BLaER1 treated with 17β-estradiol and CSF1 and Interleukin-3, amounts not matched to agents 10 nM and 100 nM (cell line): ENCODE measurements at regions not wholly inside any gene's neighbourhood (a gene's known extent, or its start where the extent isn't known, plus 50 kb on each side); places are given as distances from the start of the nearest gene placed in this dataset.

Experiments used
- H3K27ac ChIP-seq, 11 experiments: shearing (Covaris generic); formaldehyde crosslinking; 2 replicates each; pipeline ENCODE4 v1.8.1; 2022
- H3K27me3 ChIP-seq, 11 experiments: shearing (Covaris generic); formaldehyde crosslinking; 2 replicates each; pipeline ENCODE4 v1.8.1; 2022
- H3K36me3 ChIP-seq, 11 experiments: shearing (Covaris generic); formaldehyde crosslinking; 2 replicates each; pipeline ENCODE4 v1.8.1; 2022
- H3K4me1 ChIP-seq, 10 experiments: shearing (Covaris generic); formaldehyde crosslinking; 2 replicates each; pipeline ENCODE4 v1.8.1; 2022
- H3K4me2 ChIP-seq, 11 experiments: shearing (Covaris generic); formaldehyde crosslinking; 2 replicates each; pipeline ENCODE4 v1.8.1; 2022
- H3K4me3 ChIP-seq, 10 experiments: shearing (Covaris generic); formaldehyde crosslinking; 2 replicates each; pipeline ENCODE4 v1.8.1; 2022
- H3K9ac ChIP-seq, 11 experiments: shearing (Covaris generic); formaldehyde crosslinking; 2 replicates each; pipeline ENCODE4 v1.8.1; 2022
- H3K9me3 ChIP-seq, 11 experiments: shearing (Covaris generic); formaldehyde crosslinking; replicated peaks in 1 of 11; 2 replicates each; pipeline ENCODE4 v1.8.1; 2022
- H4K20me1 ChIP-seq, 11 experiments: shearing (Covaris generic); formaldehyde crosslinking; 2 replicates each; pipeline ENCODE4 v1.8.1; 2022
- Cebpa-rat ChIP-seq, 11 experiments: shearing (Covaris generic); IDR thresholded peaks; 2 replicates each; pipeline ENCODE4 v1.8.1; 2022

DNA sequence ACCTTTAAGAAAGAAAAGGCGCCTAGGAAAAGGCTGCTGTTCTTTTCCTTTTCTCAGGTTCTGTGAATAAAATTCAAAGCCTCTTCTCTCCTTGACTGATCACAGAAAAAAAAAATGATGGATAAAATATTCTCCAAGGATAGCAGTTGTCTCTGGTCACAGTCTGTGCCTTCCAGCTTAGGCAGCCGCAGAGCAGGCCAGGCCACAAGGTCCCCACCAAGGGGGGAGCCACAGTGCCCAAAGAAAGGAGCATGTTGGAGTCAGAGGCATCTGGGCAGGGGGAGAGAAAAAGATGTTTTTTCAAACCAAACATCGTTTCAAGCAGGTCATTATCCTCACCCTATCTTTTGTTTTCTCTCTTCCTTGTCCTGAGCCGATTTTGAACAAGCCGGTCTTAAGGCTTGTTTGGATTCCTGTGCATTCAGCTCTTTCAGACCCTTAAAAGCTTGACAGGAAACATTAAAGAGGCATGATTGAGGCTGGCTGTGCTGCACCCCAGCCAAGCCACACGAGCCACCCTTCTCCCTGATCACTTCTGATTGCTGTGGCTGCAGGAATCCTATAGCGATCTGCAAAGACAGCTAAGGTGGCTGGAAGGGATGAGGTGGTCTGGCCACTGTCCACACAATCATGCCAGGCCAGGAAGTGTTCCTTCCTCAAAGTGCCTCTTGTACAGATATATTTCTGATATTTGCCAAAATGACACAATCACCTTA lies 284.6 kb upstream of the TLE4 start:
- no peak for TF ChIP-seq Cebpa-rat (IDR thresholded peaks at IDR 0.05)
- no peak overlapping the region for H3K4me3 ChIP-seq
- no peaks in the 10 kb centered on the region for H3K4me1 ChIP-seq
- H3K4me2 ChIP-seq, result no peak overlapping the region
- no peak overlapping the region; a peak in 1 of 22 replicates for H3K27ac ChIP-seq
- no peaks in the 10 kb centered on the region for H3K27me3 ChIP-seq
- no peaks in the 10 kb centered on the region for H4K20me1 ChIP-seq
- H3K9ac ChIP-seq, result no peak overlapping the region
- no peaks in the 10 kb centered on the region for H3K9me3 ChIP-seq
- H3K36me3 ChIP-seq, result no peaks in the 10 kb centered on the region

- Histone ChIP-seq H3K27me3 (no peaks in the 10 kb centered on the region), H3K27ac (no peak overlapping the region), H4K20me1 (no peaks in the 10 kb centered on the region), H3K4me2 (no peak overlapping the region), H3K9ac (no peak overlapping the region), H3K36me3 (no peaks in the 10 kb centered on the region), H3K9me3 (no peaks in the 10 kb centered on the region), H3K4me1 (no peaks in the 10 kb centered on the region), H3K4me3 (no peak overlapping the region)
- TF ChIP-seq Cebpa-rat (IDR thresholded peaks at IDR 0.05), result no peak
Measured at GRCh38 chr9:79287708-79288290, 284.0 kb upstream of the TLE4 start.

- Histone ChIP-seq H3K4me2 (no peak overlapping the region), H3K9ac (no peak overlapping the region), H4K20me1 (no peaks in the 10 kb centered on the region), H3K4me3 (no peak overlapping the region), H3K27me3 (no peaks in the 10 kb centered on the region), H3K4me1 (no peaks in the 10 kb centered on the region), H3K27ac (no peak overlapping the region), H3K9me3 (no peaks in the 10 kb centered on the region), H3K36me3 (no peaks in the 10 kb centered on the region)
- TF ChIP-seq Cebpa-rat (IDR thresholded peaks at IDR 0.05), result no peak
Measured at GRCh38 chr9:79289856-79290255, 281.9 kb upstream of the TLE4 start.

DNA sequence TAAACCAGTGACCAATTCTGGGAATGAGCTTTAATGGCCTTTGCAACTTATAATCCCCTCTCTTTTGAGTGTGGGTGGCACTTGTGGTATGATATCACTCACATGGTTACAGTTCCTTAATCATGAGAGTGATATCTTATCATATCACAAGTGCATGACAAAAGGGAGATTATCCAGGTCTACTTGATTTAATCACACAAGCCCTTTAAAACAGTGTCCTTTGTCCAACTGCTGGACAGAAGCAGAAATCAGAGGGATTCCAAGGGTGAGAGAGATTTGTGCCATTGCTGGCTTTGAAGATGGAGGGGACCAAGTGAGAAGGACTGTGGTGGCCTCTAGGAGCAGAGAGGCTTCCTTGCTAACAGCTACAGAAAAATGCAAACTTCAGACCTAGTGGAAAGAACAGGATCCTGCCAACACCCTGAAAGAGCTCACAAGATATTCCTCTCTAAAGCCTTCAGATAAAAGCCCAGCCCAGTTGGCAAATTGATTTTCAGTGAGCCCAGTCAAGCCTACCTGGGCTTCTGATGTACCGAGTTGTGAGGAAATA lies 279.0 kb upstream of the TLE4 start:
- no peaks in the 10 kb centered on the region for H3K9me3 ChIP-seq
- no peaks in the 10 kb centered on the region for H3K4me1 ChIP-seq
- no peaks in the 10 kb centered on the region for H3K36me3 ChIP-seq
- no peaks in the 10 kb centered on the region for H3K27me3 ChIP-seq
- H3K4me3 ChIP-seq, result no peak overlapping the region
- H3K4me2 ChIP-seq, result no peak overlapping the region
- H4K20me1 ChIP-seq, result no peaks in the 10 kb centered on the region
- no peak for TF ChIP-seq Cebpa-rat (IDR thresholded peaks at IDR 0.05)
- H3K9ac ChIP-seq, result no peak overlapping the region
- no peak overlapping the region for H3K27ac ChIP-seq

DNA sequence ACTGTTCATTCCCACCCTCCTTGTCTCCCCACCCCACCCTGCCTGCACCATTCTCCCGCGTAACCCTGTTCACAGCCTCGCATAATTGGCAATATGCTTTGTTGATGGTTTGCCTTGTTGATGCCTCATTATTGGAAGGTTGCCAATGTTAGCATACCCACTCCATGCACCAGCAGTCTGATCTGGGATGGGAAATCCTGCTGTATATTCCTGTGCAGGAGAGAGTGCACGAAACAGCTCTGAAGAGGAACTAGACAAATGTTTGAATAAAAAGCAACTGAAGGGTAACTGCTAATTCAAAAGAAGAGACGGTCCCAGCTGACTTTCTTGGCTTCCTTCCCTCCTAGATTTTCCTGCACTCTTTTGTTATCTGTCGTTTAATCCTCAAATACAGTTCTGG lies 271.7 kb upstream of the TLE4 start:
- Histone ChIP-seq H4K20me1 (no peaks in the 10 kb centered on the region), H3K9ac (no peak overlapping the region), H3K27ac (no peak overlapping the region), H3K9me3 (no peaks in the 10 kb centered on the region), H3K4me2 (no peak overlapping the region), H3K4me1 (0 out of 20 replicates have a peak, but pooled peaks cover 0 to 4% (median 0%) of the 10 kb centered on the region in 10 experiments), H3K4me3 (no peak overlapping the region), H3K27me3 (no peaks in the 10 kb centered on the region), H3K36me3 (no peaks in the 10 kb centered on the region)
- TF ChIP-seq Cebpa-rat (IDR thresholded peaks at IDR 0.05), result no peak

- H3K36me3 ChIP-seq, result no peaks in the 10 kb centered on the region
- H3K4me3 ChIP-seq, result no peak overlapping the region
- H3K27ac ChIP-seq, result no peak overlapping the region
- H3K4me2 ChIP-seq, result no peak overlapping the region
- H3K27me3 ChIP-seq, result no peaks in the 10 kb centered on the region
- H4K20me1 ChIP-seq, result no peaks in the 10 kb centered on the region
- 0 out of 20 replicates have a peak, but pooled peaks cover 0 to 4% (median 0%) of the 10 kb centered on the region in 10 experiments for H3K4me1 ChIP-seq
- no peak overlapping the region for H3K9ac ChIP-seq
- TF ChIP-seq Cebpa-rat (IDR thresholded peaks at IDR 0.05), result no peak
- no peaks in the 10 kb centered on the region for H3K9me3 ChIP-seq
Measured at GRCh38 chr9:79301085-79301484, 270.7 kb upstream of the TLE4 start.

GRCh38 chr9:79301551-79302391 lies 270.0 kb upstream of the TLE4 start:
- Histone ChIP-seq H3K4me3 (no peak overlapping the region), H3K9ac (no peak overlapping the region), H3K27me3 (no peaks in the 10 kb centered on the region), H3K36me3 (no peaks in the 10 kb centered on the region), H3K4me2 (no peak overlapping the region), H3K4me1 (0 out of 20 replicates have a peak, but pooled peaks cover 0 to 4% (median 0%) of the 10 kb centered on the region in 10 experiments), H3K9me3 (no peaks in the 10 kb centered on the region), H4K20me1 (no peaks in the 10 kb centered on the region), H3K27ac (no peak overlapping the region)
- TF ChIP-seq Cebpa-rat (IDR thresholded peaks at IDR 0.05), result no peak

GRCh38 chr9:79302569-79302968 lies 269.2 kb upstream of the TLE4 start:
- Histone ChIP-seq H3K9me3 (no peaks in the 10 kb centered on the region), H3K36me3 (no peaks in the 10 kb centered on the region), H3K9ac (no peak overlapping the region), H3K27me3 (no peaks in the 10 kb centered on the region), H4K20me1 (no peaks in the 10 kb centered on the region), H3K4me3 (no peak overlapping the region), H3K4me1 (0 out of 20 replicates have a peak, but pooled peaks cover 0 to 4% (median 0%) of the 10 kb centered on the region in 10 experiments), H3K27ac (no peak overlapping the region), H3K4me2 (no peak overlapping the region)
- no peak for TF ChIP-seq Cebpa-rat (IDR thresholded peaks at IDR 0.05)

DNA sequence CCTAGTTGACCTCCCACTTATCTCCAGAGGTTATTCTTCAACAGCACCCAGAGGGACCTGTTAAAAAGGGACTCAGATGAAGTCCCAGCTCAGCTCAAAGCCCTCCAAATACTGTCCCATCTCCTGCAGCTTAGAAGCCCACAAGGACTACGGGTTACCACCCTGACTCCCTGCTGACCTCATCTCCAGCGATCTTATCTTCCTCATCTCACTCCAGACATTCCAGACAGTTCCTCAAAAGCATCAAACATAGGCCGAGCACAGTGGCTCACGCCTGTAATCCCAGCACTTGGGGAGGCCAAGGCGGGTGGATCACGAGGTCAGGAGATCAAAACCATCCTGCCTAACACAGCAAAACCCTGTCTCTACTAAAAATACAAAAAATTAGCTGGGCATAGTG lies 263.8 kb upstream of the TLE4 start:
- no peak overlapping the region for H3K4me2 ChIP-seq
- no peaks in the 10 kb centered on the region for H3K9me3 ChIP-seq
- H3K9ac ChIP-seq, result no peak overlapping the region
- no peaks in the 10 kb centered on the region for H3K27me3 ChIP-seq
- no peak overlapping the region for H3K27ac ChIP-seq
- H4K20me1 ChIP-seq, result no peaks in the 10 kb centered on the region
- H3K4me3 ChIP-seq, result no peak overlapping the region
- no peaks in the 10 kb centered on the region for H3K36me3 ChIP-seq
- no peak for TF ChIP-seq Cebpa-rat (IDR thresholded peaks at IDR 0.05)
- H3K4me1 ChIP-seq, result no peaks in the 10 kb centered on the region
